ENCODE measurements at regions not wholly inside any gene's neighbourhood (a gene's known extent, or its start where the extent isn't known, plus 50 kb on each side); places are given as distances from the start of the nearest gene placed in this dataset.

DNA sequence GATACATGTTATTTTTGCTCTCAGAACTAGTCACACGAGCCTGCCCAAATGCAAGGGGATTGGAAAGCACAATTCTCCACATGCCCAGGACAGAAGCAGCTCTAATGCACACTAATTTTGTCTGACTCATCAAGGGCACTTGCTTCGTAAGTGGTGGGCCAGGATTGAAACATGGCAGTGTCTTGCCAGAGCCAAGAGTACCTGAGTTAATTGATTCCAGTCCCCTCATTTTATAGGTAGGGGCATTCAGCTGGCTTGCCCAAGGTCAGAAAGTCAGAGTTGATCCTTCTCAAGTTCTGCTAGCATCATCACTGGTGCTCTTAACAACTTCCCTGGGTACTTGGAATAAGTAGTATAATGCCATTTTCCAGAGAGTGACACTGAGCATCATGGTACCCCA is 356.1 kb downstream of the ZNF326 start:
- TF ChIP-seq, protein P1, sequence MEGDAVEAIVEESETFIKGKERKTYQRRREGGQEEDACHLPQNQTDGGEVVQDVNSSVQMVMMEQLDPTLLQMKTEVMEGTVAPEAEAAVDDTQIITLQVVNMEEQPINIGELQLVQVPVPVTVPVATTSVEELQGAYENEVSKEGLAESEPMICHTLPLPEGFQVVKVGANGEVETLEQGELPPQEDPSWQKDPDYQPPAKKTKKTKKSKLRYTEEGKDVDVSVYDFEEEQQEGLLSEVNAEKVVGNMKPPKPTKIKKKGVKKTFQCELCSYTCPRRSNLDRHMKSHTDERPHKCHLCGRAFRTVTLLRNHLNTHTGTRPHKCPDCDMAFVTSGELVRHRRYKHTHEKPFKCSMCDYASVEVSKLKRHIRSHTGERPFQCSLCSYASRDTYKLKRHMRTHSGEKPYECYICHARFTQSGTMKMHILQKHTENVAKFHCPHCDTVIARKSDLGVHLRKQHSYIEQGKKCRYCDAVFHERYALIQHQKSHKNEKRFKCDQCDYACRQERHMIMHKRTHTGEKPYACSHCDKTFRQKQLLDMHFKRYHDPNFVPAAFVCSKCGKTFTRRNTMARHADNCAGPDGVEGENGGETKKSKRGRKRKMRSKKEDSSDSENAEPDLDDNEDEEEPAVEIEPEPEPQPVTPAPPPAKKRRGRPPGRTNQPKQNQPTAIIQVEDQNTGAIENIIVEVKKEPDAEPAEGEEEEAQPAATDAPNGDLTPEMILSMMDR (IDR thresholded peaks at IDR 0.05): no peak
- TF ChIP-seq POLR2A (IDR thresholded peaks at IDR 0.05): no peak
